Karpas-422 (cell line): ENCODE measurements at regions not wholly inside any gene's neighbourhood (a gene's known extent, or its start where the extent isn't known, plus 50 kb on each side); places are given as distances from the start of the nearest gene placed in this dataset.

ENCODE experiments used
- DNase-seq: peaks from one replicate; pipeline ENCODE4 v3.0.0-alpha.2; 2015
- H2AFZ ChIP-seq: fragments of 200-600 bp; sonication (generic); 2 replicates; pipeline ENCODE4 v1.6.1; 2014; ENCODE audit warnings: antibody characterized with exemption, low read length, mixed read lengths
- H3K27ac ChIP-seq: fragments of 200-600 bp; sonication (generic); 2 replicates; pipeline ENCODE4 v1.5.1; 2014; ENCODE audit warnings: mild to moderate bottlenecking, low read length, moderate library complexity
- H3K27me3 ChIP-seq: fragments of 200-600 bp; sonication (generic); 2 replicates; pipeline ENCODE4 v1.6.1; 2014; ENCODE audit warnings: low read length, mixed read lengths
- H3K36me3 ChIP-seq: fragments of 200-600 bp; sonication (generic); 2 replicates; pipeline ENCODE4 v1.6.1; 2014; ENCODE audit warnings: low read length, mixed read lengths; ENCODE audit not compliant: insufficient read depth
- H3K4me1 ChIP-seq: fragments of 200-600 bp; sonication (generic); 2 replicates; pipeline ENCODE4 v1.6.1; 2014; ENCODE audit warnings: mild to moderate bottlenecking, low read length, mixed read lengths
- H3K4me2 ChIP-seq: fragments of 200-600 bp; sonication (generic); 2 replicates; pipeline ENCODE4 v1.6.1; 2014; ENCODE audit warnings: low read length, low read depth, mild to moderate bottlenecking; ENCODE audit not compliant: poor library complexity, severe bottlenecking
- H3K4me3 ChIP-seq: fragments of 200-600 bp; sonication (generic); 2 replicates; pipeline ENCODE4 v1.5.1; 2014; ENCODE audit warnings: mild to moderate bottlenecking, antibody characterized with exemption, low read length, mixed read lengths
- H3K79me2 ChIP-seq: fragments of 200-600 bp; sonication (generic); 2 replicates; pipeline ENCODE4 v1.6.1; 2014; ENCODE audit warnings: mild to moderate bottlenecking, low read length, mixed read lengths
- H3K9ac ChIP-seq: fragments of 200-600 bp; sonication (generic); 2 replicates; pipeline ENCODE4 v1.6.0; 2014; ENCODE audit warnings: low read length
- H3K9me2 ChIP-seq: fragments of 200-600 bp; sonication (generic), shearing (Covaris generic); replicated peaks from 2 replicates; pipeline ENCODE4 v1.6.0; 2014; ENCODE audit warnings: mild to moderate bottlenecking, low read length, moderate library complexity; ENCODE audit not compliant: insufficient read depth
- H3K9me3 ChIP-seq: fragments of 300-700, 200-600 bp; sonication (generic); 2 replicates; pipeline ENCODE4 v1.6.1; 2014; ENCODE audit warnings: low read length, mixed read lengths
- H4K20me1 ChIP-seq: fragments of 200-600 bp; sonication (generic); 2 replicates; pipeline ENCODE4 v1.6.1; 2014; ENCODE audit warnings: mild to moderate bottlenecking, antibody characterized with exemption, low read length, low read depth; ENCODE audit not compliant: insufficient read depth

DNA sequence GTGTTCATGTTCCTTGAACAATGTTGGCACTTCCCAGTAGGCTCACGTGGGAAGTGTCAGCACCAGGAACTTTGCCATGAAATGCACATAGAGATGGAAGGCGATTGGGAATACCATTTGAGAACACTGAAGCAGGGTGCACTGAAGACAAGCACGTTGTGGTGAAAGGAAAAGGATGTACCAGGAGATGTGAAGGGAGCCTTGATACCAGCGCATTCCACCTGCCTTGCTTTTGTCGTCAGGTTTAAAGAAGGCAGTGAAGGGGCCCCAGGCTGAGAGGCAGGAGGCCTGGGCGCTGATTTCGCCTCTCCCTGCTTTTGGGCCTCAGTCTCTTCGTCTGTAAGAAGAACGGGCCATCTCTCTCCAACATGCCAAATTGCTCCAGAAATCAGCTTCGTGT is 194.5 kb upstream of the HES1 start:
- H4K20me1 ChIP-seq = no peaks in the 10 kb centered on the region

DNA sequence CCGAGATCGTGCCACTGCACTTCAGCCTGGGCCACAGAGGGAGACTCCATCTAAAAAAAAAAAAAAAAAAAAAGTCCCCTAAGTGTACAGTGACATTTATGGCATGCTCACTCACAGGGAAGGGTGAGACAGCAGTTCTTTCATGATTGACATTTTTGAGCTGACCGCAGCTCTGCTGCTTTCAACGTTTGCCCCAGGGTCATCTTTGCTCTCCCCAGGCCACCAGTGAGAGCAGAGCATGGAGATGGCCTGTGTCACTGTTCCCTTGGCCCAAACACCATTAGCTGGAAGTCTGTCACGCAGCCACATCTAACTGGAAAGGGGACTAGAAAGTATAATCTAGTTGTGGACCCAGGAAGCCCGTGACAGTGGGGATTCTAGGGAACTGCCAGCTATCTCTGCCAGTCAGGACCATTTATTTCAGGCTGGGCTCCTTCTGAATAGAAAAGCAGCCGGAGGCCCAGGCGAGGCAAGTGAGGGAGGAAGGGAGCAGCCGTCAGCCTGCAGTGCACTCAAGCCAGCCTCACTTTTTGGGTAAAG is 193.4 kb upstream of the HES1 start:
- H3K4me1 ChIP-seq = no peaks in the 10 kb centered on the region
- no peak overlapping the region for H3K4me3 ChIP-seq
- no peak overlapping the region for H3K27ac ChIP-seq
- no peak overlapping the region for H2AFZ ChIP-seq
- no peaks in the 10 kb centered on the region for H3K9me3 ChIP-seq
- no peaks in the 10 kb centered on the region for H3K27me3 ChIP-seq
- H3K4me2 ChIP-seq = no peak overlapping the region
- no peaks in the 10 kb centered on the region for H3K36me3 ChIP-seq
- no peaks in the 10 kb centered on the region for H4K20me1 ChIP-seq
- DNase-seq = no peak
- H3K79me2 ChIP-seq = no peaks in the 10 kb centered on the region
- H3K9me2 ChIP-seq = no peaks in the 10 kb centered on the region
- no peak overlapping the region for H3K9ac ChIP-seq

More for the DNA sequence above, 194.5 kb upstream of the HES1 start:
- H3K9me3 ChIP-seq = no peaks in the 10 kb centered on the region
- no peak for DNase-seq
- no peak overlapping the region for H3K4me3 ChIP-seq
- H3K4me2 ChIP-seq = no peak overlapping the region
- H3K27me3 ChIP-seq = no peaks in the 10 kb centered on the region
- H3K27ac ChIP-seq = no peak overlapping the region
- no peaks in the 10 kb centered on the region for H3K4me1 ChIP-seq
- H3K9me2 ChIP-seq = no peaks in the 10 kb centered on the region
- no peaks in the 10 kb centered on the region for H3K36me3 ChIP-seq
- H3K9ac ChIP-seq = no peak overlapping the region
- no peaks in the 10 kb centered on the region for H3K79me2 ChIP-seq
- H2AFZ ChIP-seq = no peak overlapping the region

DNA sequence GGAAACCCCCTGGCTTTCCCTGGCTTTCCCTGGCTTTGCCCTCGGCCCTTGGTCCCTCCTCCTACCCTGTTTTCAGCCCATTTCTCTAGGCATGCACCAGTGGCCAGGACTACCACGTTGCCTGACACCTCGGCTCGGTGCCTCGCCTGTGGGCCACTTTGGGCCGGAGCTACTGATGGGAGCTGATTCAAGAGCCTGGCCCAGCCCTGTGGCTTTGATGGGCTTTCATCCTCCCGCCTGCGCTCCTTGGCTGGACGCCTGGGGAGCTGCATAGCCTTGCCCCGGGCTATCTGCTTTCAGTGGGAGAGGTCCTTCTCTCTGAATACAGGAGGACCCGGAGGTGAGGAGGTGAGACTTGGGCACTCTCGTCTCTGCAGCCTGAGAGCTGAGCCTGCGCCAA is 192.7 kb upstream of the HES1 start:
- Histone ChIP-seq H3K4me3 (no peak overlapping the region), H3K27ac (no peak overlapping the region), H3K9me3 (no peaks in the 10 kb centered on the region), H3K9me2 (no peaks in the 10 kb centered on the region), H3K4me1 (no peaks in the 10 kb centered on the region), H3K9ac (no peak overlapping the region), H3K4me2 (no peak overlapping the region), H4K20me1 (no peaks in the 10 kb centered on the region), H3K27me3 (no peaks in the 10 kb centered on the region), H2AFZ (no peak overlapping the region), H3K79me2 (no peaks in the 10 kb centered on the region), H3K36me3 (no peaks in the 10 kb centered on the region)
- DNase-seq = no peak

- Histone ChIP-seq H3K27me3 (no peaks in the 10 kb centered on the region), H3K9ac (no peak overlapping the region), H3K36me3 (no peaks in the 10 kb centered on the region), H3K27ac (no peak overlapping the region), H3K79me2 (no peaks in the 10 kb centered on the region), H3K4me2 (no peak overlapping the region), H3K4me1 (no peaks in the 10 kb centered on the region), H3K9me2 (no peaks in the 10 kb centered on the region), H3K9me3 (no peaks in the 10 kb centered on the region), H3K4me3 (no peak overlapping the region), H2AFZ (no peak overlapping the region), H4K20me1 (no peaks in the 10 kb centered on the region)
- DNase-seq = no peak
Observed at GRCh38 chr3:193943851-193944517, 192.0 kb upstream of the HES1 start.

DNA sequence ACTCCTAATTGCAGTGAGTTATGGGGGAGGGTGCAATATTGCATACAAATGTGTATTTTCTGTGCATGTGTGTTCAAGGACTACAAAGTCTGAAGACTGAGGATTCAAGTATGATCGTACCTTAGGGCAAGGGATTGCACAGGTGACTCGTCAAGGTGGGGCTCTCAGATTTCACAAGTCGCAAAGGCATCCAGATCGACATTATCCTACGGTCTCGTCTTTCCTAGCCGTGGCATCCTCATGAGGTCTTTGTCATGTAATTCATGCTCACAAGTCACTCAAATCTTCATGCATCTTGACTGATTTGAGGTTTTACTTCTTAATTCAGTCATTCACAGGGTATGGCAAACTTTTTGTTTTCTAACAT is 191.4 kb upstream of the HES1 start:
- H3K9me2 ChIP-seq = no peaks in the 10 kb centered on the region
- H4K20me1 ChIP-seq = no peaks in the 10 kb centered on the region
- no peaks in the 10 kb centered on the region for H3K79me2 ChIP-seq
- DNase-seq = no peak
- H3K4me1 ChIP-seq = no peaks in the 10 kb centered on the region
- H3K36me3 ChIP-seq = no peaks in the 10 kb centered on the region
- H3K27ac ChIP-seq = no peak overlapping the region
- H3K27me3 ChIP-seq = no peaks in the 10 kb centered on the region
- no peak overlapping the region for H3K9ac ChIP-seq
- H3K4me2 ChIP-seq = no peak overlapping the region
- H3K4me3 ChIP-seq = no peak overlapping the region
- no peak overlapping the region for H2AFZ ChIP-seq
- no peaks in the 10 kb centered on the region for H3K9me3 ChIP-seq

- H2AFZ ChIP-seq = no peak overlapping the region
- H3K4me3 ChIP-seq = no peak overlapping the region
- H3K27me3 ChIP-seq = no peaks in the 10 kb centered on the region
- no peaks in the 10 kb centered on the region for H3K4me1 ChIP-seq
- H3K9ac ChIP-seq = no peak overlapping the region
- H3K9me3 ChIP-seq = no peaks in the 10 kb centered on the region
- H3K36me3 ChIP-seq = no peaks in the 10 kb centered on the region
- H3K79me2 ChIP-seq = no peaks in the 10 kb centered on the region
- H4K20me1 ChIP-seq = no peaks in the 10 kb centered on the region
- DNase-seq = no peak
- no peaks in the 10 kb centered on the region for H3K9me2 ChIP-seq
- no peak overlapping the region for H3K27ac ChIP-seq
- H3K4me2 ChIP-seq = no peak overlapping the region
Observed at GRCh38 chr3:193945143-193945542, 190.8 kb upstream of the HES1 start.

DNA sequence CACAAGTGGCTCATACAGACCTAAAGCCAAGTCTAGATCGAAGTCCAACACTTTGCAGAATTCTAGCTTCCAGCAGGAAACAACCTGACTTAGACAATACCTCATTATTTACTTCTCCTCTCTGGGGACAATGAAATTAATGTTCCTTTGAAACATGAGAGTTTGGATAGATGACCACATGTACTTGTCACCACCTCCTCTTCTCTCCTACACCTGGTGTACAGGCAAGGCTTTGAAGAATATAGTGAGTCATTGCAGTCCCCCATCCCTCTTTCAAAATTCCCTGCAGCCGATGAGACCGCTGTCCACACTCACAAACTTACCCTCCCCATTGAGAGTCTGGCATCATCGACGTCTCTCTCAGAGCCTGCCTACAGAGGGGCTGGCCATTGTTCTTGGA is 189.0 kb upstream of the HES1 start:
- Histone ChIP-seq H3K4me1 (no peaks in the 10 kb centered on the region), H3K9ac (no peak overlapping the region), H3K4me3 (no peak overlapping the region), H3K36me3 (no peaks in the 10 kb centered on the region), H3K4me2 (no peak overlapping the region), H3K79me2 (no peaks in the 10 kb centered on the region), H4K20me1 (no peaks in the 10 kb centered on the region), H3K9me3 (no peaks in the 10 kb centered on the region), H3K27me3 (no peaks in the 10 kb centered on the region), H3K27ac (no peak overlapping the region), H2AFZ (no peak overlapping the region), H3K9me2 (no peaks in the 10 kb centered on the region)
- no peak for DNase-seq

DNA sequence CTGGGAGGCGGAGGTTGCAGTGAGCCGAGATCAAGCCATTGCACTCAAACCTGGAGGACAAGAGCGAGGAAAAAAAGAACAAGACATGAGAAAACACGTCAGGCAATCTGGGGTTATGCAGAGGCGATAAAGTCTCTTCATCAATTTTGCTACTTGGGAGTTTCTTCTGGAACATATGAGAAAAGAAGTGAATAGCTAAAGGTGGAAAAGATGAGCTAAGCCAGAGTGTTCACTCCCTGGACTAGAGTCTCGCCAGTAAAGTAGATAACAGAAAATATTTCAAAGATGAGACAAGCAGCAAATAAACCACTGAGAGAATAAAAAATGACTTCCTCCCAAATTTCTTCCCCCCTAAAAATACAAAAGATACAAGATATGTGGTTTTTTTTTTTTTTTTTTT is 188.4 kb upstream of the HES1 start:
- Histone ChIP-seq H3K4me3 (no peak overlapping the region), H2AFZ (no peak overlapping the region), H3K9me2 (no peaks in the 10 kb centered on the region), H3K9ac (no peak overlapping the region), H3K36me3 (no peaks in the 10 kb centered on the region), H3K27ac (no peak overlapping the region), H3K9me3 (no peaks in the 10 kb centered on the region), H4K20me1 (no peaks in the 10 kb centered on the region), H3K79me2 (no peaks in the 10 kb centered on the region), H3K4me1 (no peaks in the 10 kb centered on the region), H3K27me3 (no peaks in the 10 kb centered on the region), H3K4me2 (no peak overlapping the region)
- no peak for DNase-seq
